IMR-90 (cell line): ENCODE measurements at regions not wholly inside any gene's neighbourhood (a gene's known extent, or its start where the extent isn't known, plus 50 kb on each side); places are given as distances from the start of the nearest gene placed in this dataset.

Experiments
- ATAC-seq: fragments of 200-7000 bp; cut with Tn5 transposase; 2 replicates; pipeline ENCODE4 v1.9.1; 2020; ENCODE audit warnings: low read depth, mild to moderate bottlenecking, moderate library complexity
- BruUV-seq: library from RNA; stranded (reverse); fragments of 400-500 nt; replicated peaks from 2 replicates; lab custom pipeline; 2021; lab: Mats Ljungman, UMichigan
- CTCF ChIA-PET: fragments of 300-600 bp; formaldehyde crosslinking; extraction: SDS; loops from one replicate; lab custom pipeline; 2021; ENCODE audit warnings: antibody characterized with exemption; lab: Yijun Ruan, JAX
- POLR2A ChIA-PET: fragments of 300-600 bp; sonication (Branson Sonifier 250); formaldehyde crosslinking; loops from one replicate; lab custom pipeline; 2022; ENCODE audit warnings: antibody characterized with exemption; ENCODE audit not compliant: unreplicated experiment; lab: Charles Lee
- DNase-seq: peaks from one replicate; pipeline ENCODE4 v3.0.0; 2013
- H2AFZ ChIP-seq: replicated peaks from 2 replicates; pipeline ENCODE3; 2013; ENCODE audit warnings: low read length, mild to moderate bottlenecking; ENCODE audit not compliant: poor library complexity
- H2AK5ac ChIP-seq: 2 replicates; pipeline ENCODE4 v1.6.1; 2013; ENCODE audit warnings: low read depth, low read length, inconsistent platforms
- H2AK9ac ChIP-seq: replicated peaks from 2 replicates; pipeline ENCODE3; 2013; ENCODE audit warnings: mild to moderate bottlenecking, low read depth, low read length, moderate library complexity; ENCODE audit not compliant: poor library complexity
- H2BK120ac ChIP-seq: 2 replicates; pipeline ENCODE4 v1.6.1; 2013; ENCODE audit warnings: low read depth, low read length, inconsistent platforms
- H2BK15ac ChIP-seq: 3 replicates; pipeline ENCODE4 v1.6.1; 2013; ENCODE audit warnings: low read depth, low read length, inconsistent platforms
- H2BK20ac ChIP-seq: 2 replicates; pipeline ENCODE4 v1.6.1; 2013; ENCODE audit warnings: low read depth, mild to moderate bottlenecking, inconsistent platforms, low read length, moderate library complexity
- H2BK5ac ChIP-seq: 2 replicates; pipeline ENCODE4 v1.6.1; 2013; ENCODE audit warnings: mild to moderate bottlenecking, low read depth, low read length, inconsistent platforms; ENCODE audit not compliant: poor library complexity, severe bottlenecking
- H3K14ac ChIP-seq: replicated peaks from 2 replicates; pipeline ENCODE4 v1.6.1; 2013; ENCODE audit warnings: low read depth, low read length, inconsistent platforms
- H3K18ac ChIP-seq: 2 replicates; pipeline ENCODE4 v1.6.1; 2013; ENCODE audit warnings: low read depth, low read length, control low read depth
- H3K23ac ChIP-seq: 2 replicates; pipeline ENCODE4 v1.6.1; 2013; ENCODE audit warnings: low read depth, low read length, inconsistent platforms
- H3K27ac ChIP-seq: 2 replicates; pipeline ENCODE4 v1.5.1; 2013; ENCODE audit warnings: mild to moderate bottlenecking, control low read depth, low read length; ENCODE audit not compliant: insufficient read depth
- H3K27me3 ChIP-seq: 2 replicates; pipeline ENCODE4 v1.6.1; 2013; ENCODE audit warnings: low read length; ENCODE audit not compliant: control insufficient read depth, insufficient read depth
- H3K36me3 ChIP-seq: 2 replicates; pipeline ENCODE4 v1.6.1; 2013; ENCODE audit warnings: low read length, mixed read lengths; ENCODE audit not compliant: control insufficient read depth, insufficient read depth
- H3K4ac ChIP-seq: 2 replicates; pipeline ENCODE4 v1.6.1; 2013; ENCODE audit warnings: low read depth, low read length, inconsistent platforms
- H3K4me1 ChIP-seq: 2 replicates; pipeline ENCODE4 v1.6.1; 2013; ENCODE audit warnings: low read length, mixed read lengths; ENCODE audit not compliant: control insufficient read depth, insufficient read depth
- H3K4me2 ChIP-seq: 2 replicates; pipeline ENCODE4 v1.6.1; 2013; ENCODE audit warnings: low read depth, mild to moderate bottlenecking, control low read depth, low read length, moderate library complexity
- H3K4me3 ChIP-seq: 2 replicates; pipeline ENCODE4 v1.5.1; 2013; ENCODE audit warnings: low read depth, mild to moderate bottlenecking, control low read depth, low read length, moderate library complexity; ENCODE audit not compliant: insufficient read depth
- H3K56ac ChIP-seq: 2 replicates; pipeline ENCODE4 v1.6.1; 2013; ENCODE audit warnings: low read length, inconsistent platforms; ENCODE audit not compliant: insufficient read depth; ENCODE audit errors: extremely low read depth
- H3K79me1 ChIP-seq, 2 experiments: 2 replicates each; pipeline ENCODE4 v1.6.1; 2013; ENCODE audit warnings: low read length in 2 of 2, inconsistent platforms in 1 of 2, low read depth in 1 of 2
- H3K9ac ChIP-seq: 2 replicates; pipeline ENCODE4 v1.6.1; 2013; ENCODE audit warnings: low read depth, low read length, control low read depth
- H3K9me1 ChIP-seq: 2 replicates; pipeline ENCODE4 v1.6.1; 2013; ENCODE audit warnings: low read length, inconsistent platforms; ENCODE audit not compliant: insufficient read depth
- H3K9me3 ChIP-seq: 2 replicates; pipeline ENCODE4 v1.6.1; 2013; ENCODE audit warnings: low read length; ENCODE audit not compliant: control insufficient read depth, insufficient read depth
- H4K20me1 ChIP-seq: 2 replicates; pipeline ENCODE4 v1.6.1; 2013; ENCODE audit warnings: low read length, inconsistent platforms; ENCODE audit not compliant: insufficient read depth
- H4K5ac ChIP-seq: 2 replicates; pipeline ENCODE4 v1.6.1; 2013; ENCODE audit warnings: mild to moderate bottlenecking, low read depth, low read length, control low read depth
- H4K8ac ChIP-seq, 2 experiments: 2 replicates each; pipeline ENCODE4 v1.6.1; 2013; ENCODE audit warnings: low read depth in 2 of 2, low read length in 2 of 2, control low read depth in 1 of 2, inconsistent platforms in 1 of 2
- H4K91ac ChIP-seq: 2 replicates; pipeline ENCODE4 v1.6.1; 2013; ENCODE audit warnings: low read depth, low read length, inconsistent platforms; ENCODE audit not compliant: insufficient read depth
- BHLHE40 ChIP-seq: fragments of 150-350 bp; IDR thresholded peaks from 2 replicates; pipeline ENCODE4 v1.6.1; 2016; ENCODE audit warnings: mild to moderate bottlenecking, low read depth, low read length
- CEBPB ChIP-seq: IDR thresholded peaks from 2 replicates; pipeline ENCODE4 v1.6.1; 2012; ENCODE audit warnings: low read depth, low read length, improper control_type of control experiment
- CHD1 ChIP-seq: IDR thresholded peaks from 2 replicates; pipeline ENCODE4 v1.6.1; 2012; ENCODE audit warnings: low read depth, low read length, improper control_type of control experiment
- FOS ChIP-seq: fragments of 150-350 bp; IDR thresholded peaks from 2 replicates; pipeline ENCODE4 v1.6.1; 2016; ENCODE audit warnings: low read depth, low read length
- MAFK ChIP-seq: IDR thresholded peaks from 2 replicates; pipeline ENCODE4 v1.6.1; 2012; ENCODE audit warnings: low read depth, low read length, improper control_type of control experiment
- MAZ ChIP-seq: IDR thresholded peaks from 2 replicates; pipeline ENCODE4 v1.6.1; 2012; ENCODE audit warnings: low read depth, mild to moderate bottlenecking, low read length, improper control_type of control experiment, moderate library complexity, borderline replicate concordance
- MXI1 ChIP-seq: IDR thresholded peaks from 2 replicates; pipeline ENCODE4 v1.6.1; 2012; ENCODE audit warnings: low read depth, mild to moderate bottlenecking, low read length, moderate library complexity, borderline replicate concordance
- NFE2L2 ChIP-seq: fragments of 150-350 bp; IDR thresholded peaks from 2 replicates; pipeline ENCODE4 v1.6.1; 2016; ENCODE audit warnings: low read depth, mild to moderate bottlenecking, low read length
- POLR2A ChIP-seq: IDR thresholded peaks from 2 replicates; pipeline ENCODE4 v1.6.1; 2012; ENCODE audit warnings: mild to moderate bottlenecking, low read depth, low read length
- RAD21 ChIP-seq: IDR thresholded peaks from 2 replicates; pipeline ENCODE4 v1.6.1; 2012; ENCODE audit warnings: low read length, improper control_type of control experiment
- RCOR1 ChIP-seq: IDR thresholded peaks from 2 replicates; pipeline ENCODE4 v1.6.1; 2012; ENCODE audit warnings: mild to moderate bottlenecking, low read length, improper control_type of control experiment; ENCODE audit not compliant: insufficient replicate concordance
- RFX5 ChIP-seq: IDR thresholded peaks from 2 replicates; pipeline ENCODE4 v1.8.0; 2012; ENCODE audit warnings: low read depth, mild to moderate bottlenecking, low read length, moderate library complexity
- SMC3 ChIP-seq: fragments of 150-350 bp; IDR thresholded peaks from 2 replicates; pipeline ENCODE4 v1.6.1; 2016; ENCODE audit warnings: low read depth, mild to moderate bottlenecking, antibody characterized with exemption, low read length, moderate library complexity
- WGBS, 2 experiments: methylation state at CpG; one replicate each; pipeline versions ENCODE4 v1.1.5 to v1.1.7; 2013; ENCODE audit warnings: missing lambda C conversion rate in 2 of 2; ENCODE audit not compliant: insufficient read length in 1 of 2; ENCODE audit errors: extremely low coverage in 2 of 2; 5-methylcytosine and 5-hydroxymethylcytosine counted together
- dilution Hi-C: fragments of 300-500 bp; cut with HindIII; formaldehyde crosslinking; loops from one replicate; pipeline ENCODE4 v1.14.3; 2018; ENCODE audit warnings: low sequenced_read_pairs; ENCODE audit not compliant: unreplicated experiment
- in situ Hi-C: fragments of 300-500 bp; cut with MboI; formaldehyde crosslinking; loops from 3 replicates; pipeline ENCODE4 v1.14.3; 2019; ENCODE audit warnings: low sequenced_read_pairs, inconsistent platforms, mixed read lengths
- intact Hi-C: fragments of 100-400 bp; cut with micrococcal nuclease; formaldehyde crosslinking; loops from 2 replicates; pipeline ENCODE4 v1.10.0; 2022
- TF ChIP-seq, protein P1 (sequence below): fragments of 150-350 bp; IDR thresholded peaks from 2 replicates; pipeline ENCODE4 v1.6.1; 2016; ENCODE audit warnings: low read depth, mild to moderate bottlenecking, low read length, moderate library complexity, borderline replicate concordance
- TF ChIP-seq, protein P2 (sequence below): fragments of 150-350 bp; IDR thresholded peaks from 2 replicates; pipeline ENCODE4 v1.6.1; 2017; ENCODE audit warnings: mild to moderate bottlenecking, antibody characterized with exemption, low read length, low read depth
- TF ChIP-seq, protein P3 (sequence below): conservative IDR thresholded peaks from 2 replicates; pipeline ENCODE4 v1.5.1; 2012; ENCODE audit warnings: mild to moderate bottlenecking, low read depth, low read length, improper control_type of control experiment

DNA sequence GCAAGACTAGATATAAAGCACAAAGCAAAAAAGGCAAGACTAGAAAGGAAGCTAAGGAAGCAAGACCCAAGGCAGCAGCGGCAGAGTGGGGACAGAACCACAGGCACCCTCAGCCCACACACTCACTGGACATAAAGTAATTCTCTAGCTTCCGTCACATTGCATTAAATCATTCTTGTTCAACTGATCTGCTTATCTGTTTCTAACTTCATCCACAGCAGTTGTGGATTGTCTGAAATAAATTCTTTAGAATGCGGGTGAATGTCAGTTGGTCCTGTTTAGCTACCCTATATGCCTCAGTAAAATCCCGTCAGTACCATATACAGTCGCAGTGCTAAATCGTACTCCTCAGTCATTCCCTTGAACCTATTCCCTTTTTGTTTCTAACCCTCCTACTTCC, 183.2 kb upstream of the SLC39A10 start:
- H3K9ac ChIP-seq = no peak overlapping the region
- H2AFZ ChIP-seq = no peak overlapping the region
- no peak overlapping the region for H3K18ac ChIP-seq
- H4K91ac ChIP-seq = no peak overlapping the region
- CTCF ChIA-PET = interaction anchor here (0.5 kb wide), 1 partner anchor 63 kb away, joined by 3 read pairs; no protein-coding TSS in a partner anchor
- H2BK120ac ChIP-seq = no peak overlapping the region
- no CpG with 5 or more reads among the region's 6 CpGs for WGBS, 2 experiments
- H3K4me3 ChIP-seq = no peak overlapping the region
- H2AK9ac ChIP-seq = no peak overlapping the region
- no peaks in the 10 kb centered on the region for H3K27me3 ChIP-seq
- no peak overlapping the region for H4K5ac ChIP-seq
- H3K23ac ChIP-seq = no peak overlapping the region
- H4K20me1 ChIP-seq = no peaks in the 10 kb centered on the region
- H2BK20ac ChIP-seq = no peak overlapping the region
- ATAC-seq = no peak
- DNase-seq = no peak
- no peak overlapping the region for H2BK5ac ChIP-seq
- H3K9me1 ChIP-seq = 0 out of 2 replicates have a peak, but pooled peaks cover 2% of the 10 kb centered on the region
- dilution Hi-C loops = no loop called here
- in situ Hi-C loops = no loop called here
- no peak overlapping the region for H3K14ac ChIP-seq
- H2AK5ac ChIP-seq = 0 out of 2 replicates have a peak overlapping the region, but pooled peaks have one; percentile 20
- H3K56ac ChIP-seq = no peak overlapping the region
- TF ChIP-seq RAD21 (no peak), SMC3 (no peak), CHD1 (no peak), MAZ (no peak), MAFK (no peak), CEBPB (no peak), POLR2A (no peak), FOS (no peak), RCOR1 (no peak), RFX5 (no peak), BHLHE40 (no peak), MXI1 (no peak), NFE2L2 (no peak)
- TF ChIP-seq, protein P1, sequence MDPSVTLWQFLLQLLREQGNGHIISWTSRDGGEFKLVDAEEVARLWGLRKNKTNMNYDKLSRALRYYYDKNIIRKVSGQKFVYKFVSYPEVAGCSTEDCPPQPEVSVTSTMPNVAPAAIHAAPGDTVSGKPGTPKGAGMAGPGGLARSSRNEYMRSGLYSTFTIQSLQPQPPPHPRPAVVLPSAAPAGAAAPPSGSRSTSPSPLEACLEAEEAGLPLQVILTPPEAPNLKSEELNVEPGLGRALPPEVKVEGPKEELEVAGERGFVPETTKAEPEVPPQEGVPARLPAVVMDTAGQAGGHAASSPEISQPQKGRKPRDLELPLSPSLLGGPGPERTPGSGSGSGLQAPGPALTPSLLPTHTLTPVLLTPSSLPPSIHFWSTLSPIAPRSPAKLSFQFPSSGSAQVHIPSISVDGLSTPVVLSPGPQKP = no peak
- TF ChIP-seq, protein P2, sequence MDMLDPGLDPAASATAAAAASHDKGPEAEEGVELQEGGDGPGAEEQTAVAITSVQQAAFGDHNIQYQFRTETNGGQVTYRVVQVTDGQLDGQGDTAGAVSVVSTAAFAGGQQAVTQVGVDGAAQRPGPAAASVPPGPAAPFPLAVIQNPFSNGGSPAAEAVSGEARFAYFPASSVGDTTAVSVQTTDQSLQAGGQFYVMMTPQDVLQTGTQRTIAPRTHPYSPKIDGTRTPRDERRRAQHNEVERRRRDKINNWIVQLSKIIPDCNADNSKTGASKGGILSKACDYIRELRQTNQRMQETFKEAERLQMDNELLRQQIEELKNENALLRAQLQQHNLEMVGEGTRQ = no peak
- TF ChIP-seq, protein P3, sequence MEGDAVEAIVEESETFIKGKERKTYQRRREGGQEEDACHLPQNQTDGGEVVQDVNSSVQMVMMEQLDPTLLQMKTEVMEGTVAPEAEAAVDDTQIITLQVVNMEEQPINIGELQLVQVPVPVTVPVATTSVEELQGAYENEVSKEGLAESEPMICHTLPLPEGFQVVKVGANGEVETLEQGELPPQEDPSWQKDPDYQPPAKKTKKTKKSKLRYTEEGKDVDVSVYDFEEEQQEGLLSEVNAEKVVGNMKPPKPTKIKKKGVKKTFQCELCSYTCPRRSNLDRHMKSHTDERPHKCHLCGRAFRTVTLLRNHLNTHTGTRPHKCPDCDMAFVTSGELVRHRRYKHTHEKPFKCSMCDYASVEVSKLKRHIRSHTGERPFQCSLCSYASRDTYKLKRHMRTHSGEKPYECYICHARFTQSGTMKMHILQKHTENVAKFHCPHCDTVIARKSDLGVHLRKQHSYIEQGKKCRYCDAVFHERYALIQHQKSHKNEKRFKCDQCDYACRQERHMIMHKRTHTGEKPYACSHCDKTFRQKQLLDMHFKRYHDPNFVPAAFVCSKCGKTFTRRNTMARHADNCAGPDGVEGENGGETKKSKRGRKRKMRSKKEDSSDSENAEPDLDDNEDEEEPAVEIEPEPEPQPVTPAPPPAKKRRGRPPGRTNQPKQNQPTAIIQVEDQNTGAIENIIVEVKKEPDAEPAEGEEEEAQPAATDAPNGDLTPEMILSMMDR = no peak
- no peak overlapping the region; the same call in 2 of the 3 replicates for H2BK15ac ChIP-seq
- POLR2A ChIA-PET = no interaction called here
- BruUV-seq = no TSS peak
- H3K36me3 ChIP-seq = no peaks in the 10 kb centered on the region
- peaks cover 2% of the 10 kb centered on the region; the same call in 1 of the 2 replicates for H3K4me1 ChIP-seq
- no peak overlapping the region for H3K4ac ChIP-seq
- H3K9me3 ChIP-seq = no peaks in the 10 kb centered on the region
- no peaks in the 10 kb centered on the region for H3K79me1 ChIP-seq
- no peak overlapping the region for H4K8ac ChIP-seq
- no peak overlapping the region for H3K27ac ChIP-seq
- no peak overlapping the region for H3K4me2 ChIP-seq
- intact Hi-C loops = loop anchor here (10.0 kb wide), 1 partner anchor 149 kb away; no protein-coding TSS in a partner anchor
